ENCODE measurements at regions not wholly inside any gene's neighbourhood (a gene's known extent, or its start where the extent isn't known, plus 50 kb on each side); places are given as distances from the start of the nearest gene placed in this dataset.

DNA sequence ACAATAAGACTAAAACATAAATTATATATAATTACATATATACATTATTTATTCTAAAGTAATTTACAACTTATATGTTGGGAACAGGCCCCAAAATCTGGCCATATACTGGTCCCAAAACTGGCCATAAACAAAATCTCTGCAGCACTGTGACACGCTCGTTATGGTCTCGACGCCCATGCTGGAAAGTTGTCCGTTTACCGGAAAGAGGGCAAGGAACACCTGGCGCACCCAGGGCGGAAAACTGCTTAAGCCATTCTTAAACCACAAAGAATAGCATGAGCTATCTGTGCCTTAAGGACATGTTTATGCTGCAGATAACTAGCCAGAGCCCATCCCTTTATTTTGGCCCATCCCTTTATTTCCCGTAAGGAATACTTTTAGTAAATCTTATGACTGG is 164.9 kb downstream of the CENPW start:
- H3K9me3 ChIP-seq (ENCODE audit: low read length) = no peaks in the 10 kb centered on the region
- no peak overlapping the region for H3K4me3 ChIP-seq (ENCODE audit: low read length)
- DNase-seq = no peak
- no peak overlapping the region for H3K27ac ChIP-seq (ENCODE audit: low read length)
- H2AFZ ChIP-seq (ENCODE audit: low read length) = no peak overlapping the region
- H3K9ac ChIP-seq (ENCODE audit: low read length) = no peak overlapping the region
- no peaks in the 10 kb centered on the region for H3K79me2 ChIP-seq (ENCODE audit: low read length)
- H4K20me1 ChIP-seq (ENCODE audit: insufficient read depth, low read depth, low read length) = no peaks in the 10 kb centered on the region
- H3K27me3 ChIP-seq (ENCODE audit: low read length) = no peaks in the 10 kb centered on the region
- no peak overlapping the region for H3K4me2 ChIP-seq (ENCODE audit: low read depth, low read length, poor library complexity, severe bottlenecking)
- no peaks in the 10 kb centered on the region for H3K9me2 ChIP-seq (replicated peaks; ENCODE audit: insufficient read depth, low read length)
- no peaks in the 10 kb centered on the region for H3K36me3 ChIP-seq (ENCODE audit: insufficient read depth, low read length)
- no peaks in the 10 kb centered on the region for H3K4me1 ChIP-seq (ENCODE audit: low read length)

DNA sequence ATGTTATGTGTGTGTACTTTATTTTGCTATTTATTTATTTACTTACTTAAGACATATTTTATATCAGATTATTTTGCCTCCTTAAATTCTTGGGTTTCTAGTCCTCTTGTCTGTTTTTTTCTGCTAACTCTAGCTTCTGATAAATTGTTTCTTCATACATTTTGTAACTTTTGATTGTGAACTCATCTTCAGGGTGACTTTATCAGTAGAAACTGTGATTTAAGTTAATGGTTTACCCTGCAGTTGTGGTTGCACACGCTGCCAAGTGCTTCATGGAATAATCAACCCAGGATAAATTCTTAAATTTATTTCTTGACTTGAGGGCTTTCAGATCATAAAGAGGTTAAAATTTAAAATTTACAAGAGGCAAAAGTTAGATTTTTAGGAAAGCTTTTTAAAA is 173.3 kb downstream of the CENPW start:
- DNase-seq = no peak
- H3K9me3 ChIP-seq (ENCODE audit: low read length) = no peaks in the 10 kb centered on the region
- H3K9me2 ChIP-seq (replicated peaks; ENCODE audit: insufficient read depth, low read length) = no peaks in the 10 kb centered on the region

GRCh38 chr6:126516411-126516810 is 176.5 kb downstream of the CENPW start:
- H3K4me3 ChIP-seq (ENCODE audit: low read length) = no peak overlapping the region
- no peaks in the 10 kb centered on the region for H4K20me1 ChIP-seq (ENCODE audit: insufficient read depth, low read depth, low read length)
- H3K27ac ChIP-seq (ENCODE audit: low read length) = no peak overlapping the region
- no peaks in the 10 kb centered on the region for H3K9me2 ChIP-seq (replicated peaks; ENCODE audit: insufficient read depth, low read length)
- no peak overlapping the region for H3K4me2 ChIP-seq (ENCODE audit: low read depth, low read length, poor library complexity, severe bottlenecking)
- no peaks in the 10 kb centered on the region for H3K79me2 ChIP-seq (ENCODE audit: low read length)
- H3K9ac ChIP-seq (ENCODE audit: low read length) = no peak overlapping the region
- DNase-seq = no peak
- H3K27me3 ChIP-seq (ENCODE audit: low read length) = no peaks in the 10 kb centered on the region
- no peak overlapping the region for H2AFZ ChIP-seq (ENCODE audit: low read length)
- H3K36me3 ChIP-seq (ENCODE audit: insufficient read depth, low read length) = no peaks in the 10 kb centered on the region
- H3K4me1 ChIP-seq (ENCODE audit: low read length) = no peaks in the 10 kb centered on the region
- H3K9me3 ChIP-seq (ENCODE audit: low read length) = no peaks in the 10 kb centered on the region

More for the DNA sequence above, 173.3 kb downstream of the CENPW start:
- H3K4me2 ChIP-seq (ENCODE audit: low read depth, low read length, poor library complexity, severe bottlenecking) = no peak overlapping the region
- no peaks in the 10 kb centered on the region for H4K20me1 ChIP-seq (ENCODE audit: insufficient read depth, low read depth, low read length)
- H3K9ac ChIP-seq (ENCODE audit: low read length) = no peak overlapping the region
- H3K36me3 ChIP-seq (ENCODE audit: insufficient read depth, low read length) = no peaks in the 10 kb centered on the region
- H3K79me2 ChIP-seq (ENCODE audit: low read length) = no peaks in the 10 kb centered on the region
- no peak overlapping the region for H3K27ac ChIP-seq (ENCODE audit: low read length)
- no peaks in the 10 kb centered on the region for H3K4me1 ChIP-seq (ENCODE audit: low read length)
- no peaks in the 10 kb centered on the region for H3K27me3 ChIP-seq (ENCODE audit: low read length)
- no peak overlapping the region for H2AFZ ChIP-seq (ENCODE audit: low read length)
- H3K4me3 ChIP-seq (ENCODE audit: low read length) = no peak overlapping the region

DNA sequence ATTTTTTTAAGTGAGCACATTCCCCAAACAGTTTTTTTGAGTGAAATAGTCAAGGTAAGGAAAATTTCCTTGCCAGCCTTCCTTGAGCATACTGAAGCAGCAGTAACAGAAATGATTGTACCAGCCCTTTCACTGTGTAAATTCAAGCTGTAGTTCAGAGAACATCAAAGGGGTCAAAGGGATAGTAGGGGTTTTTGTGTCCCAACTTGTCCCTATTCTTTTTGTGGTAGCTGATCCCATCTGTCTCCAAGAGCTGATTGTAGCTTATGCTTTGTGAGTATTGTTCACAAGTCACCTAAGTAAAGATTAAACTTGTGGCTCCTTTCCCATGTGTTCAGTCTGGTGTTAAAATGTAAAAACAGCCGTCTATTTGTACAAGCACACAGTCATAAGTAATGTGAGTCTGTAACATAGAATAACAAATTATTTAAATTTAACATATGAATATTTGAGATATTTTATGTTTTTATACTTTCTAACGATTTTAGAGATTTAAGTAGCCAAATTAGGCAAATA is 185.0 kb downstream of the CENPW start:
- no peaks in the 10 kb centered on the region for H3K9me2 ChIP-seq (replicated peaks; ENCODE audit: insufficient read depth, low read length)
- H3K9me3 ChIP-seq (ENCODE audit: low read length) = no peaks in the 10 kb centered on the region
- no peak overlapping the region for H3K9ac ChIP-seq (ENCODE audit: low read length)
- no peaks in the 10 kb centered on the region for H3K4me1 ChIP-seq (ENCODE audit: low read length)
- H3K27ac ChIP-seq (ENCODE audit: low read length) = no peak overlapping the region
- no peaks in the 10 kb centered on the region for H3K27me3 ChIP-seq (ENCODE audit: low read length)
- no peak overlapping the region for H3K4me3 ChIP-seq (ENCODE audit: low read length)
- no peaks in the 10 kb centered on the region for H3K36me3 ChIP-seq (ENCODE audit: insufficient read depth, low read length)
- no peak for DNase-seq
- no peak overlapping the region for H3K4me2 ChIP-seq (ENCODE audit: low read depth, low read length, poor library complexity, severe bottlenecking)
- H2AFZ ChIP-seq (ENCODE audit: low read length) = no peak overlapping the region
- no peaks in the 10 kb centered on the region for H3K79me2 ChIP-seq (ENCODE audit: low read length)
- H4K20me1 ChIP-seq (ENCODE audit: insufficient read depth, low read depth, low read length) = no peaks in the 10 kb centered on the region

DNA sequence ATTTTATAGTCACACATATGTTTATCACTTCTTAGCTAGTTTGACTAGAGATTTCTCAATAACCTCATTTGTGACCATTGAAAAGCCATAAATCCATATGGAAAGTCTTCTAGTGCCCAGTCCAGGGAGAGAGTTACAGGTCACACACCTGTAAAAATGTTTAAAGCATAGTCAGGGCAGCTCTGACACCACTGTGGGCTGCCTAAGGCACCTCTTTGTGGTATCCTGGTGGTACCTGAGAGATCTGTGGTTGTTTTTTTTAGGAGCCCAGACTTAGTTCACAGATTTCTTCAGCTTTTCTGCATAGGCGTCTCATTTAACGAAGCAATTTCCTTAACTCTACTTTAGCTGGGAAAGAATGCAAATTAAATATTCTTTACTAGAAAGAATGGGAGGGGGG is 186.6 kb downstream of the CENPW start:
- H3K9me2 ChIP-seq (replicated peaks; ENCODE audit: insufficient read depth, low read length) = no peaks in the 10 kb centered on the region
- H3K4me1 ChIP-seq (ENCODE audit: low read length) = no peaks in the 10 kb centered on the region
- DNase-seq = no peak
- H2AFZ ChIP-seq (ENCODE audit: low read length) = no peak overlapping the region
- H3K9ac ChIP-seq (ENCODE audit: low read length) = no peak overlapping the region
- no peak overlapping the region for H3K4me3 ChIP-seq (ENCODE audit: low read length)
- H4K20me1 ChIP-seq (ENCODE audit: insufficient read depth, low read depth, low read length) = no peaks in the 10 kb centered on the region
- H3K79me2 ChIP-seq (ENCODE audit: low read length) = no peaks in the 10 kb centered on the region
- H3K27ac ChIP-seq (ENCODE audit: low read length) = no peak overlapping the region
- H3K4me2 ChIP-seq (ENCODE audit: low read depth, low read length, poor library complexity, severe bottlenecking) = no peak overlapping the region
- H3K9me3 ChIP-seq (ENCODE audit: low read length) = no peaks in the 10 kb centered on the region
- H3K27me3 ChIP-seq (ENCODE audit: low read length) = no peaks in the 10 kb centered on the region
- no peaks in the 10 kb centered on the region for H3K36me3 ChIP-seq (ENCODE audit: insufficient read depth, low read length)

DNA sequence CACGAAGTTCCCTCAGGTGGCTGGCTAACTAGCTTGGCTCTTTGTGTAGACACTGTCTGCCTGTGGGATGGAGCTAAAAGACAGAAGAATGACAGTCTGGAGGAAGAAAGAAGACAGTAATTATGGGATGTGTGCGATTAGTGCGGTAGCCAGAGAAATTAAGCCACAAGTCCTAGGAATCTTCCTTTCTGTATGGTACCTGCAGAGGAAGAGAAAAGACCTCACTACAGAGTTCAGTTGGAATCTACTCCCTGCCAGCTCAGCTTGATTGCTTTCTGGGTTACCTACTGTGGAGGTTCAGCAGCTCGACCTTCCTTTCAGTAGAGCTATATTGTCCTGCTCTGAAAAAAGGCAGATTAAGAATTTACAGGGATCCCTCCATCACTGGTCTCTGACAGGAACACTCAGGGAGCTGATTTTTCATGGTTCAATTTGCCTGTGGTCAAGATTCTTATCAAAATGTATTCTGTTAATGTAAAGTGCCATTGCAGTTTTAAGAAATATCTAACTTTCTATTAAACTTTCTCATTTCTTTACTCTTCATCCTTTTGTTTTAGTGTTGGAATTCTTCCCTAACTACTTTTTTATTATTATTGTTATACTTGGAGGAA is 187.2 kb downstream of the CENPW start:
- H3K27me3 ChIP-seq (ENCODE audit: low read length) = no peaks in the 10 kb centered on the region
- no peak overlapping the region for H3K4me2 ChIP-seq (ENCODE audit: low read depth, low read length, poor library complexity, severe bottlenecking)
- no peaks in the 10 kb centered on the region for H3K9me2 ChIP-seq (replicated peaks; ENCODE audit: insufficient read depth, low read length)
- DNase-seq = no peak
- no peak overlapping the region for H2AFZ ChIP-seq (ENCODE audit: low read length)
- no peak overlapping the region for H3K27ac ChIP-seq (ENCODE audit: low read length)
- H3K79me2 ChIP-seq (ENCODE audit: low read length) = no peaks in the 10 kb centered on the region
- no peaks in the 10 kb centered on the region for H3K36me3 ChIP-seq (ENCODE audit: insufficient read depth, low read length)
- no peaks in the 10 kb centered on the region for H3K4me1 ChIP-seq (ENCODE audit: low read length)
- no peaks in the 10 kb centered on the region for H4K20me1 ChIP-seq (ENCODE audit: insufficient read depth, low read depth, low read length)
- H3K9me3 ChIP-seq (ENCODE audit: low read length) = no peaks in the 10 kb centered on the region
- H3K9ac ChIP-seq (ENCODE audit: low read length) = no peak overlapping the region
- no peak overlapping the region for H3K4me3 ChIP-seq (ENCODE audit: low read length)

- no peak overlapping the region for H2AFZ ChIP-seq (ENCODE audit: low read length)
- DNase-seq = no peak
- no peak overlapping the region for H3K27ac ChIP-seq (ENCODE audit: low read length)
- H3K27me3 ChIP-seq (ENCODE audit: low read length) = no peaks in the 10 kb centered on the region
- H3K9me2 ChIP-seq (replicated peaks; ENCODE audit: insufficient read depth, low read length) = no peaks in the 10 kb centered on the region
- no peaks in the 10 kb centered on the region for H3K9me3 ChIP-seq (ENCODE audit: low read length)
- H3K4me2 ChIP-seq (ENCODE audit: low read depth, low read length, poor library complexity, severe bottlenecking) = no peak overlapping the region
- H3K36me3 ChIP-seq (ENCODE audit: insufficient read depth, low read length) = no peaks in the 10 kb centered on the region
- no peak overlapping the region for H3K4me3 ChIP-seq (ENCODE audit: low read length)
- H3K4me1 ChIP-seq (ENCODE audit: low read length) = no peaks in the 10 kb centered on the region
- no peak overlapping the region for H3K9ac ChIP-seq (ENCODE audit: low read length)
- H4K20me1 ChIP-seq (ENCODE audit: insufficient read depth, low read depth, low read length) = no peaks in the 10 kb centered on the region
- H3K79me2 ChIP-seq (ENCODE audit: low read length) = no peaks in the 10 kb centered on the region
Measured at GRCh38 chr6:126529637-126530362, 189.9 kb downstream of the CENPW start.

- H3K9me2 ChIP-seq (replicated peaks; ENCODE audit: insufficient read depth, low read length) = no peaks in the 10 kb centered on the region
- no peak overlapping the region for H3K9ac ChIP-seq (ENCODE audit: low read length)
- no peak overlapping the region for H2AFZ ChIP-seq (ENCODE audit: low read length)
- no peak overlapping the region for H3K4me2 ChIP-seq (ENCODE audit: low read depth, low read length, poor library complexity, severe bottlenecking)
- H3K79me2 ChIP-seq (ENCODE audit: low read length) = no peaks in the 10 kb centered on the region
- no peak for DNase-seq
- no peaks in the 10 kb centered on the region for H3K4me1 ChIP-seq (ENCODE audit: low read length)
- H3K4me3 ChIP-seq (ENCODE audit: low read length) = no peak overlapping the region
- H3K27ac ChIP-seq (ENCODE audit: low read length) = no peak overlapping the region
- H3K36me3 ChIP-seq (ENCODE audit: insufficient read depth, low read length) = no peaks in the 10 kb centered on the region
- H3K27me3 ChIP-seq (ENCODE audit: low read length) = no peaks in the 10 kb centered on the region
- no peaks in the 10 kb centered on the region for H4K20me1 ChIP-seq (ENCODE audit: insufficient read depth, low read depth, low read length)
- H3K9me3 ChIP-seq (ENCODE audit: low read length) = no peaks in the 10 kb centered on the region
Measured at GRCh38 chr6:126530775-126531174, 190.9 kb downstream of the CENPW start.

Measured in Karpas-422 (cell line).